ENCODE measurements at regions not wholly inside any gene's neighbourhood (a gene's known extent, or its start where the extent isn't known, plus 50 kb on each side); places are given as distances from the start of the nearest gene placed in this dataset.
"Not testable (repeated sequence)": the region's sequence is repeated elsewhere in the genome, so short reads cannot be mapped to it uniquely, and the experiment has no call there.

- DNase-seq: no peak
These were observed 144.4 kb downstream of the KCNRG start for GRCh38 chr13:50159607-50160006.

GRCh38 chr13:50161052-50161451, 145.8 kb downstream of the KCNRG start:
- DNase-seq: no peak

GRCh38 chr13:50162001-50162400, 146.8 kb downstream of the KCNRG start:
- no peak for DNase-seq

- no peak for DNase-seq
These were observed 147.3 kb downstream of the KCNRG start for GRCh38 chr13:50162567-50162966.

DNA sequence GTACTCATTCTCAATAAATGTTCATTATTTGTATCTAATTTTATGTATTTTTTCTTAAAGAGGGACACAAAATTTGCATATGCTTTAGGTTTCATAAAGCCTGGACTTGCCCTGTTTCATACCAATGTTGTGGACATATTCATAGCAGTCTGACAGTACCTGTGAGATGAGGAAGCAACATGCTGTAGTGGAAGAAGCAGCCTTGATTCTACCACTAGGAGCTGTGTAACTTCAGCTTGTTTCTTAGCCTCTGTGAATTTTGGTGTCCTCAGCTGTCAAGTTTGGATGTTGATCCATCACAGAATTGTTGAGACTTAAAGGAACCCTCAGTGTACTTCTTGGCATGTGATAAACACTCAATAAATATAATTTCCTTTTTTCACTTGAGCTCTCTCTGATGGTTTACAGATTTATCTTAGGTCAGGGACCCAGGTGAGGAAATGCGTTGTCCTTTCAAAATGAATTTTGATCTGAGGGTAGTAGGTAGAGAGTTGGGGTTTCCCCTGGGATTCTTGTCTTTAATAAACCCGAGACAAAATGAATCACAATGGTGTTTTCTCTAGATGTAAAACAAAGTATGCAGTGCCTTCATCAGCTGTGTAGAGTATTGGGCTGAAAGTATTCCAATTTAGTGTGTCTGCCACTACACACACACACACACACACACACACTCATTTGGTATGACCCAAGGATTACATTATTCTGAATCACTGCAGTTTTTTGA, 152.1 kb downstream of the KCNRG start:
- no peak for DNase-seq

DNA sequence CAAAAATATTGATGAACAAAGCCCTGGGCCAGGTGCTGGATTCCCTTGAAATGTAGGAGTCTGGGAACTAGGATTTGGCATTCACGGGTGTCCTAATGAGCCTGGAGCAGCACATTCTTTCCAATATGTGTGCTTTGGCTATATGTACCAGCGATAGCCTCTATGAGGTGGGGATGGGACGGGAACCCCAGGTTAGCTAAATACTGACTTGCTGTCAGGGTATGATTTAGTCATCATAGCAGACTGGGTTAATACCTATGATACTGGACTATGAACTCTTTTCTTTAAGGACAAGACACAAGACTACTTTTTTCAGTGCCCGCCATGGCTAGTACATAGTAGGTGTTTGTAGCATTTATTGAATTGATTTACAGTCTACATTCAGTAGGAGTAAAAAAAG, 152.7 kb downstream of the KCNRG start:
- DNase-seq: no peak

- no peak for DNase-seq
These were observed 153.5 kb downstream of the KCNRG start for GRCh38 chr13:50168786-50169185.

DNA sequence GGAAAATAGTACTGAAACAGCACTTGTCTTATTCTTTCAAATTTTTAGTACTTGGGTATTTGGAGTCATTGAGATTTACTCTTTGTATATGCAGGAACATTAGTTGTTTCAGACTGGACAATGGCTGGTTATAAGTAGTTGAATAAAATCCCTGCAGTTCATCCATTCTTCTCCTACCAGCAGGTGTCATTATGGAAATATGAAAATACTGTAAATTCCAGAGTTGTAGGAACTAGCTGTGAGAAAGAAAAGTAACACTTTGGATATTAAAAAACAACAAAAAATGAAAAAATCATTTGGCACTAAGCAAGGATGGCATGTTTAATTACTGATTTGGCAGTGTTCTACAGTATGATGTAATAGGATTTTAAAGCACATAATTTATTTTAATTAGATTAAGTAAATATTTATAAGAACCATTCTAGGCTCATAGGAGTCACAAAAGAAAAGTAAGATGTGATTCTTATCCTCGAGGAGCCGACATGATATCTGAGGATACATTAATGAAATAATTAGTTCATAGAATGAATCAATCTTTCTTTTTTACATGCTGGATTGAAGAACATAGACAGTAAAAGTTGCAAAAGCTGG, 155.3 kb downstream of the KCNRG start:
- DNase-seq: no peak

GRCh38 chr13:50171590-50172282, 156.5 kb downstream of the KCNRG start:
- DNase-seq: no peak

DNA sequence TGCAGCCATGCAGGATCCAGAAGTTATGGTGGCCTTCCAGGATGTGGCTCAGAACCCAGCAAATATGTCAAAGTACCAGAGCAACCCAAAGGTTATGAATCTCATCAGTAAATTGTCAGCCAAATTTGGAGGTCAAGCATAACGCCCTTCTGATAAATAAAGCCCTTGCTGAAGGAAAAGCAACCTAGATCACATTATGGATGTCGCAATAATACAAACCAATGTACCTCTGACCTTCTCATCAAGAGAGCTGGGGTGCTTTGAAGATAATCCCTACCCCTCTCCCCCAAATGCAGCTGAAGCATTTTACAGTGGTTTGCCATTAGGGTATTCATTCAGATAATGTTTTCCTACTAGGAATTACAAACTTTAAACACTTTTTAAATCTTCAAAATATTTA, 157.8 kb downstream of the KCNRG start:
- not testable (repeated sequence) for DNase-seq

GRCh38 chr13:50174630-50175029, 159.4 kb downstream of the KCNRG start:
- DNase-seq: no peak

GRCh38 chr13:50179977-50180376, 164.7 kb downstream of the KCNRG start:
- no peak for DNase-seq

DNA sequence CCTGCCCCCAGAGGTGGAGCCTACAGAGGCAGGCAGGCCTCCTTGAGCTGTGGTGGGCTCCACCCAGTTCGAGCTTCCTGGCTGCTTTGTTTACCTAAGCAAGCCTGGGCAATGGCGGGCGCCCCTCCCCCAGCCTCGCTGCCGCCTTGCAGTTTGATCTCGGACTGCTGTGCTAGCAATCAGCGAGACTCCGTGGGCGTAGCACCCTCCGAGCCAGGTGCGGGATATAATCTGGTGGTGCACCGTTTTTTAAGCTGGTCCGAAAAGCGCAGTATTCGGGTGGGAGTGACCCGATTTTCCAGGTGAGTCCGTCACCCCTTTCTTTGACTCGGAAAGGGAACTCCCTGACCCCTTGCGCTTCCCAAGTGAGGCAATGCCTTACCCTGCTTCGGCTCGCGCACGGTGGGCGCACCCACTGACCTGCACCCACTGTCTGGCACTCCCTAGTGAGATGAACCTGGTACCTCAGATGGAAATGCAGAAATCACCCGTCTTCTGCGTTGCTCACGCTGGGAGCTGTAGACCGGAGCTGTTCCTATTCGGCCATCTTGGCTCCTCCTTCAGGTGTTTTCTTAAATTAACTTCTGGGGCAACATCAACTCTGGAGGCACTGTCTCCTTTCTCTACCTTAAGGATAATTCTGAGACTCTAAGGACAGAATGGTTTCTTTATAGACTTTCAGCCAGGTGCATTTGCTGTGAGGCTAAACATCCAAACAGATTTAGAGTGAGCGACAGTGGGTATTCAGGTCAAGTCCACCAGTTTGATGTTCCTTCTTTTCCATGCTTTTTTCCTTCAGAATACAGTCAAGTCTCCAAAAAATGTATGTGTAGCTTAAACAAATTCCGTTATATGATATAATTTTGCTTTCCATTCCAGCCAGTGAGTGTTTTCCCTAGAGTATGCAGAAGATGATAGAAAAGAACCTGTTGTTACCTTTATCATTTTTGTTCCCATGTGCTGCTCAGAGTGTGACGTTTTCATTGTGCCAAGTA, 170.8 kb downstream of the KCNRG start:
- DNase-seq: not testable (repeated sequence)

GRCh38 chr13:50187352-50188029, 172.2 kb downstream of the KCNRG start:
- DNase-seq: no peak

- DNase-seq: no peak
These were observed 173.5 kb downstream of the KCNRG start for GRCh38 chr13:50188696-50189095.

GRCh38 chr13:50189450-50189849, 174.2 kb downstream of the KCNRG start:
- DNase-seq: no peak

- DNase-seq: no peak
These were observed 175.8 kb downstream of the KCNRG start for GRCh38 chr13:50191004-50191403.

- no peak for DNase-seq
These were observed 177.1 kb downstream of the KCNRG start for GRCh38 chr13:50192272-50192813.

DNA sequence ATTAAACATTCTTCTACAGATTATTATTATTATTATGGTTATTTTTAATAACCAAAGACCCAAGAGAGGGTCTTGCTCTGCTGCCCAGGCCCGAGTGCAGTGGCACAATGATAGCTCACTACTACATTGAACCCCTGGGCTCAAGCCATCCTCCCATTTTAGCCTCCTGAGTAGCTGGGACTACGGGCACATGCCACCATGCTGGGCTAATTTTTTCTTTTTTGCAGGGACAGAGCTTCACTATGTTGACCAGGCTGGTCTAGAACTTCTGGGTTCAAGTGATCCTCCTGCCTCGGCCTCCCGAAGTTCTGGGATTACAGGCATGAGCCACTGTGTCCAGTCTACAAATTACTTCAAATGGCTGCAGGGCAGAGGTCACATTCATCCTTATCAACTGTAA, 179.8 kb downstream of the KCNRG start:
- no peak for DNase-seq

GRCh38 chr13:50196118-50196517, 180.9 kb downstream of the KCNRG start:
- no peak for DNase-seq

GRCh38 chr13:50197705-50198104, 182.5 kb downstream of the KCNRG start:
- DNase-seq: no peak

- no peak for DNase-seq
These were observed 183.3 kb downstream of the KCNRG start for GRCh38 chr13:50198508-50198907.
